ENCODE measurements at regions not wholly inside any gene's neighbourhood (a gene's known extent, or its start where the extent isn't known, plus 50 kb on each side); places are given as distances from the start of the nearest gene placed in this dataset.
"Not testable (repeated sequence)": the region's sequence is repeated elsewhere in the genome, so short reads cannot be mapped to it uniquely, and the experiment has no call there.

DNA sequence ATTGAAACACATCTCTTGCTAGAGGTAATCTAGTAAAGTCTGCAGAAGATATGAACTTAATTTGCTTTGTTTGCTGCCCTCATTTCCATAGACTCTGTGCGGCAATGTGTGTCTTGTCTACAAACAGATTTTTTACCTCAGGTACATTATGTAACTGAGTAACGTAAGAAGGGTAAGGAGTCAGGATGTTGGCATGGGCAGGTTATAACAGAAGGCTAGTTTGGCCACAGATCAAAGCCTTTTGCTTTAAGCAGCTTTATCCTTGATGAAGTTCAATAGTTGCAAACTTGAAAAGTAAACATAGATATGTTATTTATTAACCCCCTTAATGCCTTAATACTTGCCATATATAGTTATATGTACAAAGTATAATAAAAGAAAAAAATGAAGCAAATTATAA is 391.6 kb upstream of the FKBP1C start:
- DNase-seq (ENCODE audit: low spot score), result peak; percentile 57

DNA sequence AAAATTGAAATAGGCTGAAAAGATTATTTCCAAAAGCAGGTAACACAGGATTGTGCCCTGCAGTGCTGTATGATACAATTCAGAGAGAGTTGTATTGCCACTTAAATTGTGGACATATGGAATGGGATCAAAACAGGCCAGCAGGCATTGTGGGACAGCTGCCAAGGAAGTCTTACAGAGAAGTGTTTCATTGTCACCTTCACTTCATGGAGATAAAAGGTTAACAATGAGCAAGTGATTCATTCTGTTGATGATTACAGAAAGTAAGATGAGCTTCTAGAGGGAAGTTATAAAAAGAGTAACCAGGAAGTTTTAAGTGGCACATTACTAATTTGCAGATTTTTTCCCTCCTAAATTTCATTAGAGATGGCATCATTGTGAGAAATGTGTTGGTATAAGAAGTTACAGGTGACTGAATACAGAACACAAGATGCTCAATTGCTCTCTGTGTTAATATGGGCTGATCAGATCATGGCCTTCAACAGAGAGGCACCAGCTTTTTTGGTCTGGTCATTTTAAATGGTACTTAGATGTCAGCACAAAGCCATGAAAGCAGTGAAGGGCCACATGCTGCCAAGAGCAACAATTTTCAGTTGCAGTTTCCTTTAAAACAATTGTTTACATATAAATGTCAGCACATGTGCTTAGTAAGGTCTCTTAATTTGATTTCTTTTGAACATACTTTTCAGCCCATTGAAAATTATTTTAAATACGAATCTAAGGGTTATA is 402.5 kb upstream of the FKBP1C start:
- peak; percentile 56 for DNase-seq (ENCODE audit: low spot score)

GRCh38 chr6:62805431-62805830 is 405.8 kb upstream of the FKBP1C start:
- no peak for DNase-seq (ENCODE audit: low spot score)

DNA sequence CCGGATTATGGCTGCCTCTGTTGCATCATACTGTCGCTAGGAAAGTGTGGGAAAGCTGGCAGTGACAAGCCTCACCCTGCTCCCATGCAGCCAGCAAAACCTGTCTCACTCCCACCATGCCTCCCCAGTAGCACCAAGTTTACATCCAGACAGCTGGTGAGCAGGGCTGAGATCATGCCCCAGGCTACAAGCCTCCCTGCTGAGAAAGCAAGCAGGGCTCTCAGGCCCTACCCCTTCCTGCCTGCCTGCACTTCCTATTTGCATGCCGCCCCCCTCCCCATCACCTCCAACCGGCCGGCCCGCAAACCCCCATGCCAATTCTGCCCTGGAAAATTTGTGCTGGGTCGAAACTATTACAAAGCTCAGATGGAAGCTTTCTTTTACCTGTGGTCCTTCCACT is 408.2 kb upstream of the FKBP1C start:
- DNase-seq (ENCODE audit: low spot score), result no peak

GRCh38 chr6:62797190-62797589 is 414.1 kb upstream of the FKBP1C start:
- DNase-seq (ENCODE audit: low spot score), result no peak

DNA sequence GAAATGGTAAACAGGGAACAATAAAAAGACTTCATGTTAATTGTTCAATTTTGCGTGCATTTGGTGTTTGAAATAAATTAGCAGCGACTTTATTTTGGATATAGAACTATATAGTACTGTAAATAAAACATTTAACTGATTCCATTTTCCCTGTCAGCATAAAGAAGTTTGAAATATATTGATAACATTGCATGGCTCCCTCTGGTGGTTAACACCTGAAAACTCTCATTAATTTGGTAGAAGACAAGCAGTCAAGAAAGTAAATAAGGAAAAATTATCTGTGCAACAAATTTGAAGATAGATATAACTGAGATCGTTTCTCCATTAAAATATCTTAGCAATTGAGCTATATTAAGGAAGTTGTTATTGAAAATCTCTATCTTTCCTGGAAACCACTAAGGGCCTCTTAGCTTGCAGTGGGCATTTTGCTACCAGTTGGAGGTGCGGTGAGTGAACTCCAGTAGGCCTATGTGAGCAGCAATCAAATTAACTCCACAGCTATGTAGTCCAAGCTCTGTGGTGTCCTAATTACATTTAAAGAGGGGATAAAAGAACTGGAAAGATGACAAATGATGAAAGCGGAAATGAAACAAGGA is 435.7 kb upstream of the FKBP1C start:
- DNase-seq (ENCODE audit: low spot score), result peak; percentile 58

- DNase-seq (ENCODE audit: low spot score), result not testable (repeated sequence)
Observed at GRCh38 chr6:62766174-62766573, 445.1 kb upstream of the FKBP1C start.

GRCh38 chr6:62764841-62765240 is 446.4 kb upstream of the FKBP1C start:
- no peak for DNase-seq (ENCODE audit: low spot score)

- DNase-seq (ENCODE audit: low spot score), result no peak
Observed at GRCh38 chr6:62763125-62763912, 447.9 kb upstream of the FKBP1C start.

DNA sequence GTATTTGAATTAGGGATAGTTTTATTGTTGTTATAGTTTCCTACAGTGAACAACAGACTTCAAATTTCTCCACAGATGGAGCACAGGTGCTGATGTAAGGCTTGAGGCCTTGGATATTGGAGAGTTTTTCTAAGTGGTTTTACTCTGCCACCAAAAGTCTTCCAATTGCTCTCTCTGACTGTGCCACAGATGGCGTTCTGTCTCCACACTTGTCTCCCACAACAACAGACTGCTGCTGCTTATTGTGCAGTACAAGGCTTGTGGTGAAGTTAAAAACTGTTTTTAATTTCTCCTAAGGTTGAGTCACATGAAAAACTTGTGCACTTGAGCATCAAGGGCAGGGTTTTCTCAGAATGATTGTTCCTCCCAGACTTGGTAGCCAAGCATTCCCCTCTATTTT is 460.9 kb upstream of the KHDRBS2 start:
- DNase-seq (ENCODE audit: low spot score), result no peak

- no peak for DNase-seq (ENCODE audit: low spot score)
Observed at GRCh38 chr6:62746161-62746560, 460.1 kb upstream of the KHDRBS2 start.

DNA sequence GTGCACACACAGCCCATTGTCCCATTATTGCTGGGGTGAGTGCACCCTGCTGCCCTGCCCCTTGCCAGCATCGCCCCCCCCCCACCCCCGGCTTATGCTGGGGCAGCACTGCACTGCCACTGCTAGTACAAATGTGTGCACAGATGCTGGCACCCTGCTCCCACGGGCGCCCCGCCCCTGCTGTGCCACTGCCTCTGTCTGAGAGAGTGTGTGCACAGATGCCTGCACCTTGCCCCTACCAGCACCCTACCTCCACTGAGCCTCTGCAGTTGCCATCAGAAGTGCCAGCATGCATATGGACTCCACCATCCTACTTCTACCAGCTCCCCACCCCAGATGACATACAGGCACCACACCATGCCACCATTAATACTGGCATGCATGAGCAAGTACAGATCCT is 454.6 kb upstream of the KHDRBS2 start:
- no peak for DNase-seq (ENCODE audit: low spot score)

DNA sequence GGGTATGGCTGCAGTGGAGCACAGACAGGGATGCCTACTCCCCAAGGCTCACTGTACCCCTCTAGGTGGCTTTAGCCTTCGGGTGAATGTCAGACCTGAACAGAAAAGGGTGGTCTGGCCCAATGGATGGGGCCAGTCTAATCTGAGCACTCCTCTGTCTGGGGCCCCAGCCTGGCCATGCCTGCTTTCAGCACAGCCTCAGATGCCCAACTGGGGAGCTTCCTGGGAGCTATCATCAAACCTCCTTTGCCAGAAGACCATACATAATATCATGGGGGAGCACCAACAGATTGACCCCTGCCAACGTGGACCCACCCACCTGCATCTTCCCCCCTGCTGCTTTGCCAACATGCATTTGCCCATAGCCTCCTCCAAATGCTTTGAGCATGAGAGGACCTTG is 454.1 kb upstream of the KHDRBS2 start:
- DNase-seq (ENCODE audit: low spot score), result no peak

DNA sequence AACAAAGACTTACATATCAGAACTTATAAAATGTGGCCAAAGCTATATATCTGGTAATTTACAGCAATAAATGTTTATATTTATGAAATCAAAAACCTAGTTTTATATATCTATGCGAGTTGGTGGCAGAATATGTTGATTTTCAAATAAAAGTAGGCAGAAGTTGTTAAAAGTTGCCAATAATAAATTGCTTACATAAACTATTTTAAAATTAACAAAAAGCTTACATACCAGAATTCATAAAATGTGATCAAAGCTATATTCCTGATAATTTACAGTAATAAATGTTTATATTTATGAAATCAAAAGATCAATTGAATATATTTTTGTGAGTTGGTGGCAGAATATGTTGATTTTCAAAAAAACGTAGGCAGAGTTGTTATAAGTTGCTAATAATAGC is 451.8 kb upstream of the KHDRBS2 start:
- no peak for DNase-seq (ENCODE audit: low spot score)

DNA sequence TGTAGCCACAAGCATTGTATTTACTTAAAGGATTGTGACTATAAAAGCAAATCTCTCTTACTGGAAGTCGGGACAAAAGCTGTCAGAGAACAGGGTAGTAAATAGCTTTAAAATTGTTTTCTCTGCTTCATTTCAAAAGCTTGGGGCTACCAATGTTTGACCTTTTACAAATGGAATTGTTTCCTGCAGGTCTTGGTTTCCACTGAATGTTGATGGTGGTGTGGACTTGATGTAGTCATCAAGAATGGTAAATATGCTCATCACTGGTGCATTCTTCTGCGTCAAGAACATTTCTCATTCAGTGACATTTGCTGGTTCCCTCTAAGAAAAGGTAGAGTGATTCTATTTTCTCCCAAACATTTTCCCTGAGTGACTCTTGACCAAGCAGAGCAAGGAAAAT is 435.4 kb upstream of the KHDRBS2 start:
- DNase-seq (ENCODE audit: low spot score), result no peak

GRCh38 chr6:62716719-62717118 is 430.7 kb upstream of the KHDRBS2 start:
- DNase-seq (ENCODE audit: low spot score), result no peak

DNA sequence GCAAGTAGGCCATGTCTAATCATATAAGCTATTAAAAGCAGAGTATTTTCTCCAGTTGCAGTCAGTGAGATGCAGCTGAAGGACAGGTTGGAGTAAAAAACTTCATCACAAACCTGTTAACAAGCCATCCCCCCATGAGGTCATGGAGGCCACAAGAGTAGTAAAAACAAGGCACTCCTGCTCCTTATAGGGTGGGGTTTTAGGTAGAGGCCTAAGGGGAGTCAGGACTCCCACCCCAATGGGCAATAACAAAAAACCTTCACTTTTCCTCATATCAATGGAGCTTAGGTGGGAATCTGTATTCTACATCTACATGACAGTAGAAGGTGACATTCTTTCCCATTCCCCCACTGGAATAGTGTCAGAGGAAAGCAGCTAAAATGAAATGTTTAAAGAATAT is 428.1 kb upstream of the KHDRBS2 start:
- DNase-seq (ENCODE audit: low spot score), result no peak

- DNase-seq (ENCODE audit: low spot score), result no peak
Observed at GRCh38 chr6:62711750-62712149, 425.7 kb upstream of the KHDRBS2 start.

DNA sequence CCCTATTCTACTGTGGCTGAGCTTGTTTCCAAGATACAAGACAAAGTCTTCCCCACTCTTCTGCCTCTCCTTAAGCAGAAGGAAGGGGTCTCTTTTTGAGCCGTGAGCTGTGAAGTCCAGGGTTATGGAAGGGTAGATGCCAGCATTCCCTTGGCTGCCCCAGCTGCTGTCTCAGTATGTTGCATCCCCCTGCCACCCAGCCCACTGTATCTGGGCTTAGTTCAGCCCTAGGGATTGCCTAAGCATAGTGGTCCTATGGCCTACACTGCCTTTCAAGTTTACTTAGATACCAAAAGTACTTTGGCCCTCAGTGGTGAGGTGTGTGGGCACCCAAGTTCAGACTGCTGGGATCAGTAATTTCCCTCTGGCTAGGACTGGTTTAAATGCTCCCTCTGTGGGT is 421.9 kb upstream of the KHDRBS2 start:
- no peak for DNase-seq (ENCODE audit: low spot score)

DNA sequence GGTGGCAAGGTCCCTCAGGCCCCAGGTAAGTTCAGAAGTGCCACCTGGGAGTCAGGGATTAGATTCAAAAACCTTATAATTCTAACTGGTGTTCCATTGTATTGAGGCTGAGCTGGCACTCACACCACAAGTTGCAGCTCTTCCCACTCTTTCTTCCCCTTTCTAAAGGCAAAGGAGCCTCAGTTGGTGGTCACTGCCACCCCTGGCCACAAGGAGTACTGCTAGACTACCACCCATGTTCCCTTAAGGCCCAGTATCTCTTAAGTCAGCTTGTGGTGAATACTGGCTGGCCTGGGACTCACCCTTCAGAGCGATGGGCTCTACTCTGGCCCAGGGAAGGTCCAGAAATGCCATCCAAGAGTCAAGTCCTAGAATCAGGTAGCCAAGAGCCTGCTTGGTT is 421.1 kb upstream of the KHDRBS2 start:
- DNase-seq (ENCODE audit: low spot score), result peak; percentile 14

- DNase-seq (ENCODE audit: low spot score), result no peak
Observed at GRCh38 chr6:62683063-62683462, 397.0 kb upstream of the KHDRBS2 start.

GRCh38 chr6:62681108-62681507 is 395.1 kb upstream of the KHDRBS2 start:
- DNase-seq (ENCODE audit: low spot score), result no peak

DNA sequence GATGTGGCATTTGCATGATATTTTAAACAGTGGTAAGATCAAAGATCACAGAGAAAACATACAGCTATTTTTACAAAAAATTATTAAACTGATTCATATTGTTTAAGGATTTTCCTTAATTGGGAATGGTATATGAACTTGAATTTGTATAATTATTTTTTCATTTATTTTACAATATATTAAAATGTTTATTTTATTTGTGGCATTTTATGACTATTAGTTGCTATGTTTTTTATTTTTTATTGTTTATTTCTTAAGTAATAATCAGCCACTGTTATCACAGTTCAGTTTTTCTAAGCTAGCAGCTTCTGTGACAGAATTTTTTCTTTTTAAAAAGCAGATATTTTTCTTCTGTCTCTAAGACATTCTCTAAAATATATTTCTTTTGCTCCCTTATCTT is 387.0 kb upstream of the KHDRBS2 start:
- no peak for DNase-seq (ENCODE audit: low spot score)

All from HT-29 (cell line).